GM21576 (cell line): ENCODE measurements at regions not wholly inside any gene's neighbourhood (a gene's known extent, or its start where the extent isn't known, plus 50 kb on each side); places are given as distances from the start of the nearest gene placed in this dataset.

Experiments
- ATAC-seq: cut with Tn5 transposase; IDR thresholded peaks from one replicate; pipeline ENCODE4 v1.9.1; 2021; ENCODE audit warnings: mild to moderate bottlenecking, moderate library complexity; ENCODE audit not compliant: unreplicated experiment

- no peak for ATAC-seq
Measured at GRCh38 chr9:80883426-80883825, 805.9 kb downstream of the TLE1 start.

GRCh38 chr9:80881940-80882339 lies 807.4 kb downstream of the TLE1 start:
- ATAC-seq: no peak

- no peak for ATAC-seq
Measured at GRCh38 chr9:80881320-80881719, 808.0 kb downstream of the TLE1 start.

- ATAC-seq: no peak
Measured at GRCh38 chr9:80878556-80878955, 810.8 kb downstream of the TLE1 start.

- no peak for ATAC-seq
Measured at GRCh38 chr9:80875947-80876346, 813.4 kb downstream of the TLE1 start.

- no peak for ATAC-seq
Measured at GRCh38 chr9:80874276-80874675, 815.1 kb downstream of the TLE1 start.

- ATAC-seq: no peak
Measured at GRCh38 chr9:80873861-80874260, 815.5 kb downstream of the TLE1 start.

GRCh38 chr9:80871596-80871995 lies 817.8 kb downstream of the TLE1 start:
- no peak for ATAC-seq

- no peak for ATAC-seq
Measured at GRCh38 chr9:80867731-80868130, 821.6 kb downstream of the TLE1 start.

- ATAC-seq: no peak
Measured at GRCh38 chr9:80866576-80867227, 822.6 kb downstream of the TLE1 start.

GRCh38 chr9:80866121-80866520 lies 823.2 kb downstream of the TLE1 start:
- ATAC-seq: no peak

- ATAC-seq: no peak
Measured at GRCh38 chr9:80843028-80843427, 846.3 kb downstream of the TLE1 start.

- ATAC-seq: no peak
Measured at GRCh38 chr9:80842389-80842788, 847.0 kb downstream of the TLE1 start.

- ATAC-seq: no peak
Measured at GRCh38 chr9:80841888-80842287, 847.5 kb downstream of the TLE1 start.

- no peak for ATAC-seq
Measured at GRCh38 chr9:80839821-80840675, 849.3 kb downstream of the TLE1 start.

GRCh38 chr9:80836013-80836412 lies 853.3 kb downstream of the TLE1 start:
- ATAC-seq: no peak

- no peak for ATAC-seq
Measured at GRCh38 chr9:80831751-80832150, 857.6 kb downstream of the TLE1 start.

- ATAC-seq: no peak
Measured at GRCh38 chr9:80811656-80812055, 877.7 kb downstream of the TLE1 start.

- ATAC-seq: no peak
Measured at GRCh38 chr9:80811003-80811402, 878.3 kb downstream of the TLE1 start.

GRCh38 chr9:80806671-80807070 lies 882.7 kb downstream of the TLE1 start:
- no peak for ATAC-seq

GRCh38 chr9:80804873-80805272 lies 884.5 kb downstream of the TLE1 start:
- ATAC-seq: no peak
